ENCODE measurements at regions not wholly inside any gene's neighbourhood (a gene's known extent, or its start where the extent isn't known, plus 50 kb on each side); places are given as distances from the start of the nearest gene placed in this dataset.

- H3K27ac ChIP-seq (ENCODE audit: low read depth, low read length) = no peak overlapping the region
- H3K4me1 ChIP-seq (ENCODE audit: insufficient read depth, low read length) = no peaks in the 10 kb centered on the region
- no peaks in the 10 kb centered on the region for H3K79me2 ChIP-seq (ENCODE audit: insufficient read depth, low read length)
- no peak overlapping the region for H3K4me3 ChIP-seq (ENCODE audit: insufficient read depth, low read length)
- no peaks in the 10 kb centered on the region for H3K9me3 ChIP-seq (ENCODE audit: low read depth, low read length)
- no peaks in the 10 kb centered on the region for H3K36me3 ChIP-seq (ENCODE audit: insufficient read depth, low read length)
- DNase-seq (ENCODE audit: insufficient read length, low spot score, missing footprints) = no peak
- no peaks in the 10 kb centered on the region for H4K20me1 ChIP-seq (ENCODE audit: insufficient read depth, low read length)
- no peak for TF ChIP-seq CTCF (IDR thresholded peaks at IDR 0.05; ENCODE audit: extremely low read depth, low read depth, low read length)
- H3K4me2 ChIP-seq (ENCODE audit: insufficient read depth, low read length) = no peak overlapping the region
- no peak overlapping the region for H2AFZ ChIP-seq (ENCODE audit: low read length)
- no peaks in the 10 kb centered on the region for H3K27me3 ChIP-seq (ENCODE audit: insufficient read depth, low read length)
Measured at GRCh38 chr7:53596230-53596629, 560.8 kb downstream of the POM121L12 start.

GRCh38 chr7:53600296-53600695 lies 564.9 kb downstream of the POM121L12 start:
- H3K27me3 ChIP-seq (ENCODE audit: insufficient read depth, low read length) = no peaks in the 10 kb centered on the region
- no peaks in the 10 kb centered on the region for H3K9me3 ChIP-seq (ENCODE audit: low read depth, low read length)
- no peaks in the 10 kb centered on the region for H4K20me1 ChIP-seq (ENCODE audit: insufficient read depth, low read length)
- no peak overlapping the region for H3K4me3 ChIP-seq (ENCODE audit: insufficient read depth, low read length)
- no peak overlapping the region for H2AFZ ChIP-seq (ENCODE audit: low read length)
- no peak overlapping the region for H3K4me2 ChIP-seq (ENCODE audit: insufficient read depth, low read length)
- H3K4me1 ChIP-seq (ENCODE audit: insufficient read depth, low read length) = no peaks in the 10 kb centered on the region
- H3K27ac ChIP-seq (ENCODE audit: low read depth, low read length) = no peak overlapping the region
- TF ChIP-seq CTCF (IDR thresholded peaks at IDR 0.05; ENCODE audit: extremely low read depth, low read depth, low read length) = no peak
- H3K36me3 ChIP-seq (ENCODE audit: insufficient read depth, low read length) = no peaks in the 10 kb centered on the region
- no peaks in the 10 kb centered on the region for H3K79me2 ChIP-seq (ENCODE audit: insufficient read depth, low read length)
- DNase-seq (ENCODE audit: insufficient read length, low spot score, missing footprints) = no peak

- no peak for DNase-seq (ENCODE audit: insufficient read length, low spot score, missing footprints)
- no peak for TF ChIP-seq CTCF (IDR thresholded peaks at IDR 0.05; ENCODE audit: extremely low read depth, low read depth, low read length)
Measured at GRCh38 chr7:53602817-53603418, 567.5 kb downstream of the POM121L12 start.

GRCh38 chr7:53603461-53603860 lies 568.0 kb downstream of the POM121L12 start:
- Histone ChIP-seq H4K20me1 (ENCODE audit: insufficient read depth, low read length) (no peaks in the 10 kb centered on the region), H3K4me2 (ENCODE audit: insufficient read depth, low read length) (no peak overlapping the region), H3K27me3 (ENCODE audit: insufficient read depth, low read length) (no peaks in the 10 kb centered on the region), H3K79me2 (ENCODE audit: insufficient read depth, low read length) (no peaks in the 10 kb centered on the region), H3K27ac (ENCODE audit: low read depth, low read length) (no peak overlapping the region), H3K4me1 (ENCODE audit: insufficient read depth, low read length) (no peaks in the 10 kb centered on the region), H3K4me3 (ENCODE audit: insufficient read depth, low read length) (no peak overlapping the region), H3K36me3 (ENCODE audit: insufficient read depth, low read length) (no peaks in the 10 kb centered on the region), H3K9me3 (ENCODE audit: low read depth, low read length) (no peaks in the 10 kb centered on the region), H2AFZ (ENCODE audit: low read length) (no peak overlapping the region)
- DNase-seq (ENCODE audit: insufficient read length, low spot score, missing footprints) = no peak
- TF ChIP-seq CTCF (IDR thresholded peaks at IDR 0.05; ENCODE audit: extremely low read depth, low read depth, low read length) = no peak

More at GRCh38 chr7:53602817-53603418, 567.5 kb downstream of the POM121L12 start:
- Histone ChIP-seq H2AFZ (ENCODE audit: low read length) (no peak overlapping the region), H3K4me3 (ENCODE audit: insufficient read depth, low read length) (no peak overlapping the region), H3K4me1 (ENCODE audit: insufficient read depth, low read length) (no peaks in the 10 kb centered on the region), H3K4me2 (ENCODE audit: insufficient read depth, low read length) (no peak overlapping the region), H4K20me1 (ENCODE audit: insufficient read depth, low read length) (no peaks in the 10 kb centered on the region), H3K27ac (ENCODE audit: low read depth, low read length) (no peak overlapping the region), H3K27me3 (ENCODE audit: insufficient read depth, low read length) (no peaks in the 10 kb centered on the region), H3K9me3 (ENCODE audit: low read depth, low read length) (no peaks in the 10 kb centered on the region), H3K36me3 (ENCODE audit: insufficient read depth, low read length) (no peaks in the 10 kb centered on the region), H3K79me2 (ENCODE audit: insufficient read depth, low read length) (no peaks in the 10 kb centered on the region)
